H1 (cell line): ENCODE measurements at regions not wholly inside any gene's neighbourhood (a gene's known extent, or its start where the extent isn't known, plus 50 kb on each side); places are given as distances from the start of the nearest gene placed in this dataset.
A peak's percentile ranks its signal among the peaks of the same experiment; 100 is the strongest.

Experiments
- CTCF ChIA-PET: fragments of 300-600 bp; sonication (Branson Sonifier 250); formaldehyde crosslinking; loops from one replicate; lab custom pipeline; 2021; ENCODE audit not compliant: partially characterized antibody; lab: Charles Lee
- POLR2A ChIA-PET: fragments of 300-600 bp; sonication (Branson Sonifier 250); formaldehyde crosslinking; loops from one replicate; lab custom pipeline; 2021; ENCODE audit warnings: inconsistent platforms; ENCODE audit not compliant: partially characterized antibody; lab: Charles Lee
- DNase-seq, 2 experiments: peaks; one replicate each; pipeline versions ENCODE4 v3.0.0 to v3.0.0-alpha.2; 2010 to 2022; ENCODE audit warnings: low spot score in 2 of 2, low read depth in 1 of 2, mixed read lengths in 1 of 2
- FAIRE-seq: peaks from 2 replicates; lab custom pipeline; 2011; peaks lifted over from hg19 to GRCh38; lab: Jason Lieb, UNC
- H2AFZ ChIP-seq: 2 replicates; pipeline ENCODE4 v1.8.1; 2012; ENCODE audit warnings: low read length, inconsistent platforms
- H2AK5ac ChIP-seq: 2 replicates; pipeline ENCODE4 v1.6.1; 2013; ENCODE audit warnings: low read depth, low read length
- H2BK120ac ChIP-seq: replicated peaks from 2 replicates; pipeline ENCODE3; 2013; ENCODE audit warnings: low read depth, low read length, inconsistent platforms
- H2BK12ac ChIP-seq: 2 replicates; pipeline ENCODE4 v1.6.1; 2013; ENCODE audit warnings: low read depth, low read length
- H2BK15ac ChIP-seq: 2 replicates; pipeline ENCODE4 v1.6.1; 2013; ENCODE audit warnings: low read length
- H2BK20ac ChIP-seq: 2 replicates; pipeline ENCODE4 v1.6.1; 2013; ENCODE audit warnings: low read length
- H2BK5ac ChIP-seq: 2 replicates; pipeline ENCODE4 v1.6.1; 2013; ENCODE audit warnings: low read depth, low read length
- H3K14ac ChIP-seq: 2 replicates; pipeline ENCODE4 v1.6.1; 2013; ENCODE audit warnings: inconsistent platforms; ENCODE audit not compliant: insufficient read length
- H3K18ac ChIP-seq: 2 replicates; pipeline ENCODE4 v1.6.1; 2013; ENCODE audit warnings: low read length; ENCODE audit errors: extremely low read depth
- H3K23ac ChIP-seq: 2 replicates; pipeline ENCODE4 v1.6.1; 2013; ENCODE audit warnings: inconsistent platforms; ENCODE audit not compliant: insufficient read length
- H3K23me2 ChIP-seq: 2 replicates; pipeline ENCODE4 v1.6.1; 2013; ENCODE audit warnings: low read depth, low read length
- H3K27ac ChIP-seq: 2 replicates; pipeline ENCODE4 v1.6.1; 2011; ENCODE audit warnings: low read depth, low read length, inconsistent platforms
- H3K27me3 ChIP-seq, 4 experiments: replicated peaks in 1 of 4; 1 replicate in 1 of 4; 2 replicates in 3 of 4; pipeline versions ENCODE4 v1.6.1 to v1.8.1; 2011 to 2013; ENCODE audit warnings: low read length in 3 of 4, mild to moderate bottlenecking in 3 of 4, inconsistent platforms in 2 of 4, mixed read lengths in 2 of 4, moderate library complexity in 1 of 4; ENCODE audit not compliant: control insufficient read depth in 3 of 4, insufficient read depth in 3 of 4; ENCODE audit errors: extremely low read depth in 1 of 4
- H3K36me3 ChIP-seq, 4 experiments: 2 replicates each; pipeline versions ENCODE4 v1.6.1 to v1.8.1; 2011 to 2013; ENCODE audit warnings: mild to moderate bottlenecking in 4 of 4, low read length in 3 of 4, moderate library complexity in 2 of 4, control low read depth in 1 of 4, inconsistent platforms in 1 of 4; ENCODE audit not compliant: insufficient read depth in 4 of 4, control insufficient read depth in 2 of 4
- H3K4ac ChIP-seq: replicated peaks from 2 replicates; pipeline ENCODE3; 2013; ENCODE audit warnings: low read length, low read depth, mixed read lengths, inconsistent platforms; ENCODE audit not compliant: insufficient read length
- H3K4me1 ChIP-seq, 4 experiments: replicated peaks in 1 of 4; 1 replicate in 1 of 4; 2 replicates in 3 of 4; pipeline versions ENCODE4 v1.6.1 to v1.8.1; 2011 to 2013; ENCODE audit warnings: low read length in 3 of 4, inconsistent platforms in 2 of 4, mixed read lengths in 1 of 4; ENCODE audit not compliant: insufficient read depth in 4 of 4, control insufficient read depth in 3 of 4
- H3K4me2 ChIP-seq, 2 experiments: 2 replicates each; pipeline versions ENCODE4 v1.6.1 to v1.8.1; 2011 to 2013; ENCODE audit warnings: low read depth in 2 of 2, low read length in 2 of 2, control low read depth in 1 of 2, inconsistent platforms in 1 of 2, mild to moderate bottlenecking in 1 of 2; ENCODE audit not compliant: insufficient read depth in 1 of 2
- H3K4me3 ChIP-seq, 4 experiments: fragments of 200-600, 300-600 bp in 1 of 4; sonication (generic), shearing (Covaris generic), sonication (Bioruptor Twin) in 1 of 4; 2 replicates each; pipeline versions ENCODE4 v1.5.1 to v1.8.1; 2011 to 2016; ENCODE audit warnings: low read length in 4 of 4, low read depth in 3 of 4, control low read depth in 2 of 4, inconsistent platforms in 2 of 4, mild to moderate bottlenecking in 2 of 4, mixed read lengths in 1 of 4, moderate library complexity in 1 of 4; ENCODE audit not compliant: insufficient read depth in 2 of 4; ENCODE audit errors: extremely low read depth in 1 of 4
- H3K56ac ChIP-seq: replicated peaks from 2 replicates; pipeline ENCODE3; 2013; ENCODE audit warnings: low read depth, mild to moderate bottlenecking, mixed read lengths, low read length, inconsistent platforms; ENCODE audit not compliant: insufficient read length
- H3K79me1 ChIP-seq: 2 replicates; pipeline ENCODE4 v1.6.1; 2013; ENCODE audit warnings: low read depth, low read length, control low read depth
- H3K79me2 ChIP-seq, 2 experiments: 2 replicates each; pipeline versions ENCODE4 v1.6.1 to v1.8.1; 2012 to 2013; ENCODE audit warnings: low read length in 2 of 2, mild to moderate bottlenecking in 2 of 2, inconsistent platforms in 1 of 2; ENCODE audit not compliant: insufficient read depth in 2 of 2, control insufficient read depth in 1 of 2
- H3K9ac ChIP-seq, 4 experiments: replicated peaks in 1 of 4; 1 replicate in 1 of 4; 2 replicates in 3 of 4; pipeline versions ENCODE4 v1.6.1 to v1.8.1; 2011 to 2013; ENCODE audit warnings: low read depth in 3 of 4, low read length in 3 of 4, control low read depth in 2 of 4, mild to moderate bottlenecking in 2 of 4, moderate library complexity in 2 of 4, inconsistent platforms in 1 of 4; ENCODE audit errors: extremely low read depth in 1 of 4
- H3K9me3 ChIP-seq, 2 experiments: 2 replicates each; pipeline versions ENCODE4 v1.6.1 to v1.8.1; 2012 to 2013; ENCODE audit warnings: mild to moderate bottlenecking in 2 of 2, moderate library complexity in 2 of 2, control low read depth in 1 of 2, inconsistent platforms in 1 of 2, low read depth in 1 of 2, low read length in 1 of 2, mixed read lengths in 1 of 2; ENCODE audit not compliant: insufficient read depth in 2 of 2
- H4K20me1 ChIP-seq, 2 experiments: replicated peaks in 1 of 2; 2 replicates each; pipeline versions ENCODE3 to v1.8.1; 2011 to 2013; ENCODE audit warnings: inconsistent platforms in 2 of 2, low read length in 2 of 2, mild to moderate bottlenecking in 1 of 2; ENCODE audit not compliant: insufficient read depth in 2 of 2, control insufficient read depth in 1 of 2
- H4K5ac ChIP-seq: 2 replicates; pipeline ENCODE4 v1.6.1; 2013; ENCODE audit warnings: low read length, low read depth, mixed read lengths, inconsistent platforms; ENCODE audit not compliant: insufficient read length
- H4K8ac ChIP-seq: 2 replicates; pipeline ENCODE4 v1.8.0; 2013; ENCODE audit warnings: mild to moderate bottlenecking, moderate library complexity, low read length, inconsistent platforms; ENCODE audit not compliant: insufficient read depth; ENCODE audit errors: extremely low read depth
- H4K91ac ChIP-seq: replicated peaks from 2 replicates; pipeline ENCODE3; 2013; ENCODE audit warnings: low read length, mixed read lengths, inconsistent platforms; ENCODE audit not compliant: insufficient read length
- JUN ChIP-seq: IDR thresholded peaks from 2 replicates; pipeline ENCODE4 v1.6.1; 2011; ENCODE audit warnings: low read depth, mild to moderate bottlenecking, improper control_type of control experiment, low read length
- RXRA ChIP-seq: IDR thresholded peaks from 2 replicates; pipeline ENCODE4 v1.6.1; 2011; ENCODE audit warnings: low read depth, mild to moderate bottlenecking, low read length, moderate library complexity; ENCODE audit not compliant: insufficient read depth
- SP1 ChIP-seq: IDR thresholded peaks from 2 replicates; pipeline ENCODE4 v1.6.1; 2011; ENCODE audit warnings: low read depth, low read length
- WGBS, 2 experiments: shearing (Covaris generic) in 1 of 2; methylation state at CpG; one replicate each; pipeline versions ENCODE4 v1.1.6 to v1.1.7; 2013 to 2015; ENCODE audit warnings: low lambda C conversion rate in 2 of 2, mixed read lengths in 2 of 2, inconsistent platforms in 1 of 2, low coverage in 1 of 2, missing lambda C conversion rate in 1 of 2; ENCODE audit not compliant: insufficient replicate concordance in 2 of 2, insufficient coverage in 1 of 2, insufficient read length in 1 of 2; ENCODE audit errors: extremely low coverage in 1 of 2, missing lambda C conversion rate in 1 of 2; 5-methylcytosine and 5-hydroxymethylcytosine counted together

DNA sequence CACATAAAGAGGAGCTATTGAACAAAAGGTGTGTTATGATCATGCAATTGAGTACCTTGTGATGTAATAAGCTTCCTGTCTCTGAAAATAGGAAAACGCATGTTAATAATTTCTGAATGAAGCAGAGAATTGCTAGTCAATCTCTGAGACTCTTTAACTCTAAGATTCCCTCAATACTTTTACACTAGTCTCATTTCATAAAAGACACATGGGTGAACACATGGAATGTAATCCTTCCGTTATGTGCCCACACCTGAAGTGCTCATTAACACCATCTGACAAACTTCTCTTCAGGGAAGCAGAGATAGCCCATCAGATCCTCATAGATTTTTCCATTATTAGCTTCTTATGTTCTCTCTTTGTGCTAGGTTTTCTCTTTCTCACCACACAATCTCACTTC is 182.4 kb downstream of the TLR4 start:
- Histone ChIP-seq H3K9ac (no peak overlapping the region), H3K4me3 (no peak overlapping the region), H2AK5ac (no peak overlapping the region), H2BK120ac (no peak overlapping the region), H3K56ac (no peak overlapping the region), H3K79me2 (no peaks in the 10 kb centered on the region), H4K5ac (no peak overlapping the region), H3K18ac (no peak overlapping the region)
- CTCF ChIA-PET = no interaction called here
- DNase-seq = no peak
- POLR2A ChIA-PET = no interaction called here
- 91% methylated on average over 2 of the region's 2 CpGs; no CpG with 5 or more reads in 1 of the 2 experiments for WGBS, 2 experiments
- TF ChIP-seq JUN (no peak), RXRA (no peak), SP1 (no peak)
- TF ChIP-seq, all 59 proteins: peak for 0
- Histone ChIP-seq H3K23me2 (no peaks in the 10 kb centered on the region), H3K27ac (no peak overlapping the region), H4K20me1 (no peaks in the 10 kb centered on the region), H3K79me1 (no peaks in the 10 kb centered on the region), H4K91ac (no peak overlapping the region), H3K27me3 (no peaks in the 10 kb centered on the region), H3K4me1 (no peaks in the 10 kb centered on the region), H4K8ac (no peak overlapping the region), H3K4ac (no peak overlapping the region), H3K23ac (no peak overlapping the region), H2BK15ac (no peak overlapping the region), H3K14ac (no peak overlapping the region), H2BK20ac (no peak overlapping the region), H2BK12ac (no peak overlapping the region), H2AFZ (0 out of 2 replicates have a peak overlapping the region, but pooled peaks have one; percentile 12), H3K36me3 (no peaks in the 10 kb centered on the region), H3K4me2 (no peak overlapping the region), H3K9me3 (no peaks in the 10 kb centered on the region), H2BK5ac (no peak overlapping the region)
- no peak for FAIRE-seq
